ENCODE measurements at regions not wholly inside any gene's neighbourhood (a gene's known extent, or its start where the extent isn't known, plus 50 kb on each side); places are given as distances from the start of the nearest gene placed in this dataset.

DNA sequence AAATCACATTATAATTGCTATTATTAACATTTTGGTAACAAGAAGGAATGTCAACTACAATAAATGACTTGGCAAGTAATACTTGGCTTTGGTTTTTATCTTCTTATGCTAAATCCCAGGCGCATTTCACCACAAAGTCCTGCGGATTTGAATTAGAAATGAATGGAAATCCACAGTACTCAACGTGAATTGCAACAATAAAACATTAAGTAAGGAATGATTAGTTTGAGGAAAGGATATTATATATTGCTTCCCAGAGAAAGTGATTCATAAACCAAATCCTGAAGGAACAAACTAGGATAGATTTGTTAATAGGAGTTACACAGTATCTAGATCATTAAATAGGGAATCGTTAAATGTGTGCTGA lies 1089.7 kb downstream of the TRHDE start:
- Histone ChIP-seq H3K79me2 (ENCODE audit: control insufficient read depth, low read length) (no peaks in the 10 kb centered on the region), H3K9me3 (ENCODE audit: control insufficient read depth, insufficient read depth, low read length) (no peaks in the 10 kb centered on the region), H4K20me1 (ENCODE audit: control insufficient read depth, insufficient read depth, low read depth, low read length) (no peaks in the 10 kb centered on the region), H3K4me2 (ENCODE audit: low read length) (no peak overlapping the region), H3F3A (ENCODE audit: control insufficient read depth, insufficient read depth) (no peaks in the 10 kb centered on the region), H3K4me3 (ENCODE audit: low read length) (no peak overlapping the region), H3K36me3 (ENCODE audit: control insufficient read depth, low read length) (no peaks in the 10 kb centered on the region), H3K27me3 (ENCODE audit: control insufficient read depth, low read length) (no peaks in the 10 kb centered on the region), H3K4me1 (ENCODE audit: control insufficient read depth, low read length) (no peaks in the 10 kb centered on the region), H3K27ac (ENCODE audit: low read depth, low read length) (no peak overlapping the region), H3K9me2 (replicated peaks; ENCODE audit: control insufficient read depth, low read length) (no peaks in the 10 kb centered on the region)
- TF ChIP-seq CTCF (IDR thresholded peaks at IDR 0.05; ENCODE audit: low read depth, low read length, poor library complexity, severe bottlenecking) (no peak), EZH2phosphoT487 (IDR thresholded peaks at IDR 0.05; ENCODE audit: borderline replicate concordance, low read length) (no peak)

GRCh38 chr12:73362666-73363065 lies 1090.5 kb downstream of the TRHDE start:
- Histone ChIP-seq H3K27ac (ENCODE audit: low read depth, low read length) (no peak overlapping the region), H3K4me1 (ENCODE audit: control insufficient read depth, low read length) (no peaks in the 10 kb centered on the region), H3K36me3 (ENCODE audit: control insufficient read depth, low read length) (no peaks in the 10 kb centered on the region), H3K9me2 (replicated peaks; ENCODE audit: control insufficient read depth, low read length) (no peaks in the 10 kb centered on the region), H3K4me3 (ENCODE audit: low read length) (no peak overlapping the region), H3K4me2 (ENCODE audit: low read length) (no peak overlapping the region), H3K27me3 (ENCODE audit: control insufficient read depth, low read length) (no peaks in the 10 kb centered on the region), H3F3A (ENCODE audit: control insufficient read depth, insufficient read depth) (no peaks in the 10 kb centered on the region), H3K79me2 (ENCODE audit: control insufficient read depth, low read length) (no peaks in the 10 kb centered on the region), H3K9me3 (ENCODE audit: control insufficient read depth, insufficient read depth, low read length) (no peaks in the 10 kb centered on the region), H4K20me1 (ENCODE audit: control insufficient read depth, insufficient read depth, low read depth, low read length) (no peaks in the 10 kb centered on the region)
- TF ChIP-seq CTCF (IDR thresholded peaks at IDR 0.05; ENCODE audit: low read depth, low read length, poor library complexity, severe bottlenecking) (no peak), EZH2phosphoT487 (IDR thresholded peaks at IDR 0.05; ENCODE audit: borderline replicate concordance, low read length) (no peak)

GRCh38 chr12:73372856-73373255 lies 1100.7 kb downstream of the TRHDE start:
- Histone ChIP-seq H3K36me3 (ENCODE audit: control insufficient read depth, low read length) (no peaks in the 10 kb centered on the region), H3K27me3 (ENCODE audit: control insufficient read depth, low read length) (no peaks in the 10 kb centered on the region), H3K79me2 (ENCODE audit: control insufficient read depth, low read length) (no peaks in the 10 kb centered on the region), H3K9me2 (replicated peaks; ENCODE audit: control insufficient read depth, low read length) (no peaks in the 10 kb centered on the region), H3K27ac (ENCODE audit: low read depth, low read length) (no peak overlapping the region), H3K9me3 (ENCODE audit: control insufficient read depth, insufficient read depth, low read length) (no peaks in the 10 kb centered on the region), H3F3A (ENCODE audit: control insufficient read depth, insufficient read depth) (no peaks in the 10 kb centered on the region), H3K4me1 (ENCODE audit: control insufficient read depth, low read length) (no peaks in the 10 kb centered on the region), H3K4me3 (ENCODE audit: low read length) (no peak overlapping the region), H4K20me1 (ENCODE audit: control insufficient read depth, insufficient read depth, low read depth, low read length) (no peaks in the 10 kb centered on the region), H3K4me2 (ENCODE audit: low read length) (no peak overlapping the region)
- TF ChIP-seq EZH2phosphoT487 (IDR thresholded peaks at IDR 0.05; ENCODE audit: borderline replicate concordance, low read length) (no peak), CTCF (IDR thresholded peaks at IDR 0.05; ENCODE audit: low read depth, low read length, poor library complexity, severe bottlenecking) (no peak)

GRCh38 chr12:73374360-73374759 lies 1102.2 kb downstream of the TRHDE start:
- no peaks in the 10 kb centered on the region for H3K36me3 ChIP-seq (ENCODE audit: control insufficient read depth, low read length)
- H3K27ac ChIP-seq (ENCODE audit: low read depth, low read length), result no peak overlapping the region
- H3K79me2 ChIP-seq (ENCODE audit: control insufficient read depth, low read length), result no peaks in the 10 kb centered on the region
- no peaks in the 10 kb centered on the region for H3K27me3 ChIP-seq (ENCODE audit: control insufficient read depth, low read length)
- no peak overlapping the region for H3K4me3 ChIP-seq (ENCODE audit: low read length)
- H3K4me2 ChIP-seq (ENCODE audit: low read length), result no peak overlapping the region
- no peaks in the 10 kb centered on the region for H3K4me1 ChIP-seq (ENCODE audit: control insufficient read depth, low read length)
- TF ChIP-seq CTCF (IDR thresholded peaks at IDR 0.05; ENCODE audit: low read depth, low read length, poor library complexity, severe bottlenecking) (no peak), EZH2phosphoT487 (IDR thresholded peaks at IDR 0.05; ENCODE audit: borderline replicate concordance, low read length) (no peak)
- H4K20me1 ChIP-seq (ENCODE audit: control insufficient read depth, insufficient read depth, low read depth, low read length), result no peaks in the 10 kb centered on the region
- no peaks in the 10 kb centered on the region for H3K9me2 ChIP-seq (replicated peaks; ENCODE audit: control insufficient read depth, low read length)
- H3K9me3 ChIP-seq (ENCODE audit: control insufficient read depth, insufficient read depth, low read length), result no peaks in the 10 kb centered on the region
- H3F3A ChIP-seq (ENCODE audit: control insufficient read depth, insufficient read depth), result no peaks in the 10 kb centered on the region

All from DOHH2 (cell line).